Stomach (tissue), 4 donors: ENCODE measurements at regions not wholly inside any gene's neighbourhood (a gene's known extent, or its start where the extent isn't known, plus 50 kb on each side); places are given as distances from the start of the nearest gene placed in this dataset.

Experiments
- EP300 ChIP-seq: sonication (generic); formaldehyde crosslinking; IDR thresholded peaks from one replicate; pipeline ENCODE4 v1.6.1; 2017; ENCODE audit warnings: antibody characterized with exemption
- POLR2A ChIP-seq, 4 donors: fragments of 450-650 bp; IDR thresholded peaks; one replicate each; pipeline ENCODE4 v1.6.1; 2016; ENCODE audit warnings: antibody characterized with exemption in 4 of 4, control low read depth in 2 of 4, mild to moderate bottlenecking in 1 of 4, moderate library complexity in 1 of 4
- POLR2AphosphoS5 ChIP-seq, 3 donors: sonication (generic); formaldehyde crosslinking; IDR thresholded peaks; one replicate each; pipeline ENCODE4 v1.6.1; 2016; ENCODE audit warnings: antibody characterized with exemption in 3 of 3
- TF ChIP-seq, protein P1 (sequence below), 7 experiments: fragments of 450-650 bp in 4 of 7; fragments of 200-600 bp in 3 of 7; sonication (generic) in 3 of 7; IDR thresholded peaks; one replicate each; pipeline ENCODE4 v1.5.1; 2016 to 2019; ENCODE audit warnings: antibody characterized with exemption in 7 of 7, control low read depth in 2 of 7, mild to moderate bottlenecking in 1 of 7

DNA sequence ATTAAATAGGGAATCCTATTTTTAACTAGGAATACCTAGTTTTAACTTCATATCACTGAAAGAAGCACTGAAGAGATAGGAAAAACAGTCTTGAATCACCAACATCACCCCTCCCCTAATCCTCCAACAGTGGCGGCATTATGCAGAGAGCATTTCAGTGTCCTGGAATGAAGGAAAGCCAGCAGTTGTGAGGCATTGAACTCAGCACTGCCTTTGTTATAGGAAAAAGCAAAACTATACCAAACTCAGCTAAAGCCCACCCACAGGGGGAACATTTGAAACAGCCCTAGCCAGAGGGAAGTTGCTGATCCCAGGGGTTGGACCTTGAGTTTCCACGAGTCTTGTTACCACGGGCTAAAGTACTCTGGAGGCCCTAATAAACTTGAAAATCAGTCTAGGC, 310.6 kb upstream of the EDIL3 start:
- TF ChIP-seq, protein P1, sequence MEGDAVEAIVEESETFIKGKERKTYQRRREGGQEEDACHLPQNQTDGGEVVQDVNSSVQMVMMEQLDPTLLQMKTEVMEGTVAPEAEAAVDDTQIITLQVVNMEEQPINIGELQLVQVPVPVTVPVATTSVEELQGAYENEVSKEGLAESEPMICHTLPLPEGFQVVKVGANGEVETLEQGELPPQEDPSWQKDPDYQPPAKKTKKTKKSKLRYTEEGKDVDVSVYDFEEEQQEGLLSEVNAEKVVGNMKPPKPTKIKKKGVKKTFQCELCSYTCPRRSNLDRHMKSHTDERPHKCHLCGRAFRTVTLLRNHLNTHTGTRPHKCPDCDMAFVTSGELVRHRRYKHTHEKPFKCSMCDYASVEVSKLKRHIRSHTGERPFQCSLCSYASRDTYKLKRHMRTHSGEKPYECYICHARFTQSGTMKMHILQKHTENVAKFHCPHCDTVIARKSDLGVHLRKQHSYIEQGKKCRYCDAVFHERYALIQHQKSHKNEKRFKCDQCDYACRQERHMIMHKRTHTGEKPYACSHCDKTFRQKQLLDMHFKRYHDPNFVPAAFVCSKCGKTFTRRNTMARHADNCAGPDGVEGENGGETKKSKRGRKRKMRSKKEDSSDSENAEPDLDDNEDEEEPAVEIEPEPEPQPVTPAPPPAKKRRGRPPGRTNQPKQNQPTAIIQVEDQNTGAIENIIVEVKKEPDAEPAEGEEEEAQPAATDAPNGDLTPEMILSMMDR (IDR thresholded peaks at IDR 0.05), result no peak
- TF ChIP-seq POLR2AphosphoS5 (IDR thresholded peaks at IDR 0.05) (no peak), EP300 (no peak), POLR2A (IDR thresholded peaks at IDR 0.05) (no peak)
